ENCODE measurements at regions not wholly inside any gene's neighbourhood (a gene's known extent, or its start where the extent isn't known, plus 50 kb on each side); places are given as distances from the start of the nearest gene placed in this dataset.

- TF ChIP-seq PRDM15 (CRISPR knock-in tag; IDR thresholded peaks at IDR 0.05) (no peak), CEBPZ (IDR thresholded peaks at IDR 0.05; ENCODE audit: low read depth, low read length) (no peak)
Measured at GRCh38 chr20:43322851-43323250, 133.1 kb upstream of the PTPRT start (continued).

GRCh38 chr20:43320536-43320935 is 130.8 kb upstream of the PTPRT start:
- H3K27me3 ChIP-seq (replicated peaks in 1 of 2; ENCODE audit: control insufficient read depth in 2 of 2, insufficient read depth in 2 of 2, low read length in 1 of 2): no peaks in the 10 kb centered on the region
- TF ChIP-seq SKIL (IDR thresholded peaks at IDR 0.05; ENCODE audit: low read depth, poor library complexity, severe bottlenecking) (no peak), REST (IDR thresholded peaks at IDR 0.05; ENCODE audit: low read depth, low read length) (peak; percentile 61; the same call in 1 of the 2 replicates)
- ATAC-seq: no peak
- H3K4me3 ChIP-seq: no peak overlapping the region
- FAIRE-seq: no peak
- RAD21 ChIA-PET (ENCODE audit: unreplicated experiment): no interaction called here
- H3K9me3 ChIP-seq (replicated peaks; ENCODE audit: control insufficient read depth, insufficient read depth, low read length): no peaks in the 10 kb centered on the region
- no peak overlapping the region for H3K27ac ChIP-seq (ENCODE audit: control insufficient read depth, insufficient read depth)
- no peaks in the 10 kb centered on the region for H3K36me3 ChIP-seq (ENCODE audit: control insufficient read depth in 2 of 2, insufficient read depth in 2 of 2, low read length in 1 of 2)
- in situ Hi-C loops (cut with MboI) (no loop called here), intact Hi-C loops (cut with micrococcal nuclease; ENCODE audit: unreplicated experiment) (no loop called here)
- 0% methylated on average over 3 of the region's 3 CpGs for WGBS (ENCODE audit: insufficient coverage, insufficient replicate concordance, low lambda C conversion rate, missing lambda C conversion rate)
- H2AFZ ChIP-seq (ENCODE audit: control insufficient read depth, low read depth, low read length): no peak overlapping the region
- CTCF ChIA-PET: no interaction called here
- no peak overlapping the region for H3K4me2 ChIP-seq (ENCODE audit: control insufficient read depth, insufficient read depth)
- H3K4me1 ChIP-seq (ENCODE audit: control insufficient read depth, insufficient read depth, low read length): no peaks in the 10 kb centered on the region
- H4K20me1 ChIP-seq (ENCODE audit: control insufficient read depth, insufficient read depth): no peaks in the 10 kb centered on the region
- POLR2A ChIA-PET: no interaction called here
- H3K9ac ChIP-seq (ENCODE audit: control insufficient read depth, insufficient read depth, low read length): no peak overlapping the region
- H3K79me2 ChIP-seq (ENCODE audit: control insufficient read depth, insufficient read depth, low read length): no peaks in the 10 kb centered on the region
- BruUV-seq (replicated peaks): no TSS peak
- no peak for DNase-seq (ENCODE audit: low read depth, low spot score)
- SMC1A ChIA-PET (ENCODE audit: uncharacterized antibody, unreplicated experiment): no interaction called here

All from GM12878 (cell line).